ENCODE measurements at regions not wholly inside any gene's neighbourhood (a gene's known extent, or its start where the extent isn't known, plus 50 kb on each side); places are given as distances from the start of the nearest gene placed in this dataset.

DNA sequence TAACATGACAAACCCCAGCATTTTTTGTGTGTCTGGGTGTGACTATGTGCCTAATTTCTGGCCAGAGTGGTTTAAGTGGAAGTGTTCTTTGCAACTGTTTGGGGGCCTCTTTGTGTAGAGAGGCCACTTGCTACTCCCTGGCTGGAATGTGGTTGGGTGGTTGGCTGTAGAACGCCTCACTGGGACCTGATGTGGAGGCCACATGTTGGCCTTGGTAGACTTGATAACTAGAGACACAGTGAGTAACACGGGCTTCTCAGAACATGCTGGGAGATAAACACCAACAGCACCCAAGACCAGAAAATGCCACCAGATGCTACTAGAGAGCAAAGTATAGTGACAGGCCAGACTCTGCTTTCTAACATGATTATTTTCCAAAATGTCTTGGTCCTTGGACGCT lies 111.2 kb upstream of the ZFP64 start:
- TF ChIP-seq, protein P1, sequence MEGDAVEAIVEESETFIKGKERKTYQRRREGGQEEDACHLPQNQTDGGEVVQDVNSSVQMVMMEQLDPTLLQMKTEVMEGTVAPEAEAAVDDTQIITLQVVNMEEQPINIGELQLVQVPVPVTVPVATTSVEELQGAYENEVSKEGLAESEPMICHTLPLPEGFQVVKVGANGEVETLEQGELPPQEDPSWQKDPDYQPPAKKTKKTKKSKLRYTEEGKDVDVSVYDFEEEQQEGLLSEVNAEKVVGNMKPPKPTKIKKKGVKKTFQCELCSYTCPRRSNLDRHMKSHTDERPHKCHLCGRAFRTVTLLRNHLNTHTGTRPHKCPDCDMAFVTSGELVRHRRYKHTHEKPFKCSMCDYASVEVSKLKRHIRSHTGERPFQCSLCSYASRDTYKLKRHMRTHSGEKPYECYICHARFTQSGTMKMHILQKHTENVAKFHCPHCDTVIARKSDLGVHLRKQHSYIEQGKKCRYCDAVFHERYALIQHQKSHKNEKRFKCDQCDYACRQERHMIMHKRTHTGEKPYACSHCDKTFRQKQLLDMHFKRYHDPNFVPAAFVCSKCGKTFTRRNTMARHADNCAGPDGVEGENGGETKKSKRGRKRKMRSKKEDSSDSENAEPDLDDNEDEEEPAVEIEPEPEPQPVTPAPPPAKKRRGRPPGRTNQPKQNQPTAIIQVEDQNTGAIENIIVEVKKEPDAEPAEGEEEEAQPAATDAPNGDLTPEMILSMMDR (IDR thresholded peaks at IDR 0.05; ENCODE audit: low read length), result no peak
- TF ChIP-seq EZH2 (optimal IDR thresholded peaks at IDR 0.05; ENCODE audit: low read depth, low read length), result no peak

All from MM.1S (cell line).